GM12891 (cell line): ENCODE measurements at regions not wholly inside any gene's neighbourhood (a gene's known extent, or its start where the extent isn't known, plus 50 kb on each side); places are given as distances from the start of the nearest gene placed in this dataset.

ENCODE experiments used
- POLR2A ChIP-seq: IDR thresholded peaks from 2 replicates; pipeline ENCODE4 v1.6.1; 2011; ENCODE audit warnings: low read depth, low read length, control low read depth
- POLR2AphosphoS5 ChIP-seq: IDR thresholded peaks from 2 replicates; pipeline ENCODE4 v1.6.1; 2011; ENCODE audit warnings: low read depth, low read length, control low read depth

DNA sequence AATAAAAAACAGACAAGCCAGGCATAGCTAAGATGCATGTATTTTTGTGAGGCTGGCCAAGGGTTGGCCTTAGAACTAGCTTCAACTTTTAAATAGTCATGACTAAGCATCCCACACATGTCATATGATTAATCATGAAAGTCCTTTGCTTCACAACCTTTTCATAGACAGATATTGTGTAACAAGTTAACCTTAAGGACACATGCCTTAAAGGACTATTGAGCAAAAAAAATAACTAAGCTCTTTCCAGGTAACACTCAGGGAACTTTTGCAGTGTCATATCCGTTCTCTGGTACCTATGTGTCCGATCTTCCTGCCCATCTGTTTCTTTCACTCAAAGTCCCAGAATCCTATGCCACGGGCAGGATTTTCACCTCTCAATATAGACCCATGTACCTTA is 498.4 kb downstream of the STK39 start:
- TF ChIP-seq POLR2A (no peak), POLR2AphosphoS5 (no peak)
